B cell (primary cell): ENCODE measurements at regions not wholly inside any gene's neighbourhood (a gene's known extent, or its start where the extent isn't known, plus 50 kb on each side); places are given as distances from the start of the nearest gene placed in this dataset.

ENCODE experiments used
- ATAC-seq: fragments of 200-7000 bp; cut with Tn5 transposase; one replicate; pipeline ENCODE4 v1.10.0; 2021; ENCODE audit warnings: low read depth, mild to moderate bottlenecking, moderate number of reproducible peaks, moderate library complexity
- CTCF ChIA-PET: fragments of 350-600 bp; sonication (Branson Sonifier 250); formaldehyde crosslinking; loops from one replicate; lab custom pipeline; 2021; ENCODE audit warnings: antibody characterized with exemption, inconsistent platforms; lab: Charles Lee
- POLR2A ChIA-PET: fragments of 350-600 bp; sonication (Branson Sonifier 250); formaldehyde crosslinking; loops from one replicate; lab custom pipeline; 2021; ENCODE audit warnings: antibody characterized with exemption; lab: Charles Lee
- DNase-seq: peaks from one replicate; pipeline ENCODE4 v3.0.0; 2013
- H2AFZ ChIP-seq: 2 replicates; pipeline ENCODE4 v1.6.1; 2012; ENCODE audit warnings: mild to moderate bottlenecking, low read depth, low read length; ENCODE audit not compliant: insufficient read depth, poor library complexity, severe bottlenecking
- H3K27ac ChIP-seq, 2 donors: 1 replicate in 1 of 2; 2 replicates in 1 of 2; pipeline ENCODE4 v1.5.1; 2012 to 2013; ENCODE audit warnings: low read length in 2 of 2, mild to moderate bottlenecking in 2 of 2, moderate library complexity in 1 of 2
- H3K27me3 ChIP-seq, 4 experiments: fragments of 200-600 bp in 1 of 4; sonication (generic) in 1 of 4; replicated peaks in 1 of 4; 1 replicate in 2 of 4; 2 replicates in 2 of 4; pipeline versions ENCODE4 v1.6.1 to v1.7.0; 2013 to 2016; ENCODE audit warnings: low read length in 3 of 4, mild to moderate bottlenecking in 2 of 4, mixed read lengths in 1 of 4, moderate library complexity in 1 of 4; ENCODE audit not compliant: insufficient read depth in 4 of 4, control insufficient read depth in 3 of 4; ENCODE audit errors: control extremely low read depth in 1 of 4
- H3K36me3 ChIP-seq, 2 experiments: replicated peaks in 1 of 2; 1 replicate in 1 of 2; 2 replicates in 1 of 2; pipeline versions ENCODE4 v1.6.1 to v1.7.1; 2013; ENCODE audit warnings: low read length in 1 of 2; ENCODE audit not compliant: insufficient read depth in 2 of 2, control insufficient read depth in 1 of 2; ENCODE audit errors: control extremely low read depth in 1 of 2, extremely low read depth in 1 of 2
- H3K4me1 ChIP-seq, 2 donors: fragments of 200-600 bp in 1 of 2; sonication (generic) in 1 of 2; 1 replicate in 1 of 2; 2 replicates in 1 of 2; pipeline versions ENCODE4 v1.5.1 to v1.6.1; 2013 to 2017; ENCODE audit warnings: low read length in 2 of 2; ENCODE audit not compliant: control insufficient read depth in 2 of 2, insufficient read depth in 2 of 2
- H3K4me2 ChIP-seq: replicated peaks from 2 replicates; pipeline ENCODE3; 2012; ENCODE audit warnings: mild to moderate bottlenecking, low read depth, low read length; ENCODE audit not compliant: poor library complexity, severe bottlenecking
- H3K4me3 ChIP-seq, 5 experiments: fragments of 200-600 bp in 1 of 5; sonication (generic) in 1 of 5; 1 replicate in 3 of 5; 2 replicates in 2 of 5; pipeline versions ENCODE4 v1.5.1 to v1.7.0; 2011 to 2016; ENCODE audit warnings: low read length in 4 of 5, mild to moderate bottlenecking in 4 of 5, low read depth in 2 of 5, control low read depth in 1 of 5, moderate library complexity in 1 of 5; ENCODE audit not compliant: insufficient read depth in 1 of 5; ENCODE audit errors: control extremely low read depth in 1 of 5, extremely low read depth in 1 of 5
- H3K79me2 ChIP-seq: fragments of 200-600 bp; sonication (generic); one replicate; pipeline ENCODE4 v1.6.0; 2016; ENCODE audit warnings: low read length; ENCODE audit not compliant: control insufficient read depth, insufficient read depth
- H3K9ac ChIP-seq: fragments of 200-600 bp; sonication (generic); 2 replicates; pipeline ENCODE4 v1.6.1; 2017; ENCODE audit warnings: mild to moderate bottlenecking, low read length, moderate library complexity
- H3K9me3 ChIP-seq, 3 donors: one replicate each; pipeline versions ENCODE4 v1.6.1 to v1.7.1; 2013; ENCODE audit warnings: low read length in 2 of 3; ENCODE audit not compliant: control insufficient read depth in 2 of 3, insufficient read depth in 1 of 3; ENCODE audit errors: control extremely low read depth in 1 of 3
- H4K20me1 ChIP-seq: 2 replicates; pipeline ENCODE4 v1.6.0; 2012; ENCODE audit warnings: mild to moderate bottlenecking, low read length; ENCODE audit not compliant: insufficient read depth, control insufficient read depth, poor library complexity, severe bottlenecking
- H3K27ac Mint-ChIP-seq: one replicate; pipeline ENCODE4 v1.8.0; 2021; ENCODE audit warnings: mixed read lengths
- H3K27me3 Mint-ChIP-seq: one replicate; pipeline ENCODE4 v1.8.0; 2021; ENCODE audit warnings: mixed read lengths
- H3K4me1 Mint-ChIP-seq: one replicate; pipeline ENCODE4 v1.8.0; 2021; ENCODE audit warnings: mixed read lengths
- H3K4me3 Mint-ChIP-seq: one replicate; pipeline ENCODE4 v1.8.0; 2021; ENCODE audit warnings: mixed read lengths
- H3K9me3 Mint-ChIP-seq: one replicate; pipeline ENCODE4 v1.8.0; 2022; ENCODE audit warnings: mixed read lengths; ENCODE audit not compliant: insufficient read depth
- EZH2 ChIP-seq: IDR thresholded peaks from 2 replicates; pipeline ENCODE4 v1.6.1; 2012; ENCODE audit warnings: borderline replicate concordance, low read depth, mild to moderate bottlenecking, moderate library complexity, low read length; ENCODE audit not compliant: insufficient read depth, poor library complexity, severe bottlenecking
- WGBS: methylation state at CpG from one replicate; pipeline ENCODE4 v1.1.5; 2013; ENCODE audit warnings: missing lambda C conversion rate; ENCODE audit not compliant: insufficient coverage; 5-methylcytosine and 5-hydroxymethylcytosine counted together
- intact Hi-C: fragments of 100-400 bp; cut with micrococcal nuclease; formaldehyde crosslinking; loops from one replicate; pipeline ENCODE4 v1.10.0; 2022
- TF ChIP-seq, protein P1 (sequence below): fragments of 200-600 bp; IDR thresholded peaks from one replicate; pipeline ENCODE4 v1.8.0; 2022; ENCODE audit warnings: antibody characterized with exemption, mild to moderate bottlenecking

DNA sequence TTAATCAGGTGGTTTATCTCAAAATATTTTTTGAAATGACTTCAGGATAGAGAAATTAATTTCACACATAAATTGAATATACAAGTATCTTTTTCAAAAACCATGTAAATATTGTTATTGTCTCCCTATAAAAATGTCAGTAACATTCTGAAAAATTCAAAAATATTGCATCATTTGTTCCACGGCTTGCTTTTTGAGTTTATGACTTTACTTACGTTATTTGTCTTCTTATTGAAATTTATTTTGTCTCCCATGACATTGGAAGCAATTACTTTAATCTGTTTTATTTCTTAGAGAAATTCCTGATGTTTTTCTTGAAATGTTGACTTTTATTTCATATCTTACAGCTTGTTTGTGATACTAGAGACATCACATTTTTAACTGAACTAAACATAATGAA is 56.9 kb upstream of the P2RY1 start:
- intact Hi-C loops, result no loop called here
- DNase-seq, result no peak
- peaks cover 0 to 2% (median 0%) of the 10 kb centered on the region in 3 donors for H3K9me3 ChIP-seq
- no peak overlapping the region for H3K9ac ChIP-seq
- CTCF ChIA-PET, result no interaction called here
- no peak overlapping the region for H3K4me2 ChIP-seq
- H3K4me1 Mint-ChIP-seq, result no peaks in the 10 kb centered on the region
- no peak overlapping the region for H3K4me3 Mint-ChIP-seq
- no peak overlapping the region for H3K27ac ChIP-seq
- TF ChIP-seq EZH2, result no peak
- TF ChIP-seq, protein P1, sequence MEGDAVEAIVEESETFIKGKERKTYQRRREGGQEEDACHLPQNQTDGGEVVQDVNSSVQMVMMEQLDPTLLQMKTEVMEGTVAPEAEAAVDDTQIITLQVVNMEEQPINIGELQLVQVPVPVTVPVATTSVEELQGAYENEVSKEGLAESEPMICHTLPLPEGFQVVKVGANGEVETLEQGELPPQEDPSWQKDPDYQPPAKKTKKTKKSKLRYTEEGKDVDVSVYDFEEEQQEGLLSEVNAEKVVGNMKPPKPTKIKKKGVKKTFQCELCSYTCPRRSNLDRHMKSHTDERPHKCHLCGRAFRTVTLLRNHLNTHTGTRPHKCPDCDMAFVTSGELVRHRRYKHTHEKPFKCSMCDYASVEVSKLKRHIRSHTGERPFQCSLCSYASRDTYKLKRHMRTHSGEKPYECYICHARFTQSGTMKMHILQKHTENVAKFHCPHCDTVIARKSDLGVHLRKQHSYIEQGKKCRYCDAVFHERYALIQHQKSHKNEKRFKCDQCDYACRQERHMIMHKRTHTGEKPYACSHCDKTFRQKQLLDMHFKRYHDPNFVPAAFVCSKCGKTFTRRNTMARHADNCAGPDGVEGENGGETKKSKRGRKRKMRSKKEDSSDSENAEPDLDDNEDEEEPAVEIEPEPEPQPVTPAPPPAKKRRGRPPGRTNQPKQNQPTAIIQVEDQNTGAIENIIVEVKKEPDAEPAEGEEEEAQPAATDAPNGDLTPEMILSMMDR, result no peak
- no peak overlapping the region for H2AFZ ChIP-seq
- no peaks in the 10 kb centered on the region for H3K27me3 ChIP-seq
- no peaks in the 10 kb centered on the region for H3K36me3 ChIP-seq
- no peaks in the 10 kb centered on the region for H4K20me1 ChIP-seq
- H3K27ac Mint-ChIP-seq, result no peak overlapping the region
- no peaks in the 10 kb centered on the region for H3K9me3 Mint-ChIP-seq
- no peak overlapping the region for H3K4me3 ChIP-seq
- H3K27me3 Mint-ChIP-seq, result no peaks in the 10 kb centered on the region
- H3K79me2 ChIP-seq, result no peaks in the 10 kb centered on the region
- POLR2A ChIA-PET, result no interaction called here
- no peaks in the 10 kb centered on the region for H3K4me1 ChIP-seq
- WGBS, result no CpG with 5 or more reads among the region's 2 CpGs
- ATAC-seq, result no peak

DNA sequence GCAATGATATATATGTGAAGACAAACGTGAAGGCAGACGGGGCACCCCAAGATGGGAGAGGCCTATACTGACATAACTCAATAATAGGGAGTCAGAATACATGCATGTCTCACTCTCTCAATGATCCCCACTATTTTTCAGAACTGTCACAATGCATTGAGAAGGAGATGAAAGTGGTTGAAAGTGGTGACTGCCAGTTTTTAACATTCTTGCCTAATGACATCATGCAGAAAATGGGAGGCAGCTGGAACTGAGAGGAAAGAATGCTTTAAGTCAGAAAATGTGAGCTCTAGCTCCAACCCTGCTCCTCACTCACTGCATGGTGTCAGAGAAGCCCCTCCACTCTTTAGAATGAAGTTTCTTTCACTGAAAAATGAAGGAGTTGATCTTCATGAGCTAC is 55.3 kb upstream of the P2RY1 start:
- DNase-seq (no peak), ATAC-seq (no peak)
- H3K9ac ChIP-seq, result no peak overlapping the region
- intact Hi-C loops, result no loop called here
- H3K79me2 ChIP-seq, result no peaks in the 10 kb centered on the region
- no CpG with 5 or more reads among the region's 2 CpGs for WGBS
- CTCF ChIA-PET, result no interaction called here
- TF ChIP-seq, protein P1, result no peak
- TF ChIP-seq EZH2, result no peak
- Mint-ChIP-seq H3K27ac (no peak overlapping the region), H3K4me1 (no peaks in the 10 kb centered on the region), H3K9me3 (no peaks in the 10 kb centered on the region), H3K27me3 (no peaks in the 10 kb centered on the region), H3K4me3 (no peak overlapping the region)
- no peak overlapping the region for H2AFZ ChIP-seq
- peaks cover 0 to 2% (median 0%) of the 10 kb centered on the region in 3 donors for H3K9me3 ChIP-seq
- H3K36me3 ChIP-seq, result no peaks in the 10 kb centered on the region
- POLR2A ChIA-PET, result no interaction called here
- H3K4me3 ChIP-seq, result no peak overlapping the region
- H3K4me1 ChIP-seq, result no peaks in the 10 kb centered on the region
- H3K4me2 ChIP-seq, result no peak overlapping the region
- no peaks in the 10 kb centered on the region for H4K20me1 ChIP-seq
- H3K27me3 ChIP-seq, result no peaks in the 10 kb centered on the region
- H3K27ac ChIP-seq, result no peak overlapping the region
